ENCODE measurements at regions not wholly inside any gene's neighbourhood (a gene's known extent, or its start where the extent isn't known, plus 50 kb on each side); places are given as distances from the start of the nearest gene placed in this dataset.

- H3K4me3 ChIP-seq (ENCODE audit: low read length): no peak overlapping the region
- no peak for DNase-seq (ENCODE audit: low read depth)
- TF ChIP-seq, protein P1, sequence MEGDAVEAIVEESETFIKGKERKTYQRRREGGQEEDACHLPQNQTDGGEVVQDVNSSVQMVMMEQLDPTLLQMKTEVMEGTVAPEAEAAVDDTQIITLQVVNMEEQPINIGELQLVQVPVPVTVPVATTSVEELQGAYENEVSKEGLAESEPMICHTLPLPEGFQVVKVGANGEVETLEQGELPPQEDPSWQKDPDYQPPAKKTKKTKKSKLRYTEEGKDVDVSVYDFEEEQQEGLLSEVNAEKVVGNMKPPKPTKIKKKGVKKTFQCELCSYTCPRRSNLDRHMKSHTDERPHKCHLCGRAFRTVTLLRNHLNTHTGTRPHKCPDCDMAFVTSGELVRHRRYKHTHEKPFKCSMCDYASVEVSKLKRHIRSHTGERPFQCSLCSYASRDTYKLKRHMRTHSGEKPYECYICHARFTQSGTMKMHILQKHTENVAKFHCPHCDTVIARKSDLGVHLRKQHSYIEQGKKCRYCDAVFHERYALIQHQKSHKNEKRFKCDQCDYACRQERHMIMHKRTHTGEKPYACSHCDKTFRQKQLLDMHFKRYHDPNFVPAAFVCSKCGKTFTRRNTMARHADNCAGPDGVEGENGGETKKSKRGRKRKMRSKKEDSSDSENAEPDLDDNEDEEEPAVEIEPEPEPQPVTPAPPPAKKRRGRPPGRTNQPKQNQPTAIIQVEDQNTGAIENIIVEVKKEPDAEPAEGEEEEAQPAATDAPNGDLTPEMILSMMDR (conservative IDR thresholded peaks at IDR 0.05; ENCODE audit: low read depth, low read length): no peak
Observed at GRCh38 chr9:22535780-22536179, 89.2 kb downstream of the DMRTA1 start.

- TF ChIP-seq, protein P1 (conservative IDR thresholded peaks at IDR 0.05; ENCODE audit: low read depth, low read length): no peak
- no peak overlapping the region for H3K4me3 ChIP-seq (ENCODE audit: low read length)
- no peak for DNase-seq (ENCODE audit: low read depth)
Observed at GRCh38 chr9:22537721-22538120, 91.1 kb downstream of the DMRTA1 start.

DNA sequence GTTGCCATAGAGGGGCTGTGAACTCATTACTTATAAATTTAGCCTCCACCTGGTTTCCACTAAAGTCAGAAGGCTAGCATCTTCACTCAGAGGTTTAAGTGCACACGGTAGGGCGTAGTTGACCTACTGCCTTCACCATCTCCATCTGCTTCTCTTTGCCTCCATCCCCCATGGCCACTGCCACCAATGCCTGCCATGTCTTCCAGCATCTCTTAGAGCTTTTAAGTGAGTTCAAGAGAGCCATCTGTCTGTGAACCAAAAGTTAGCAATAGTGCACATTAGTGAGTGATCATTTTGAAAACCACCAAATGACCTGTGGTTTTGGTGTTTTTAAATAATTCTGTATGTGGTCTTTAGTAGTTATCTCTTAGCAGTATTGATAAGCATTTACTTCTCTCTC is 102.0 kb downstream of the DMRTA1 start:
- no peak for DNase-seq (ENCODE audit: low read depth)
- H3K4me3 ChIP-seq (ENCODE audit: low read length): no peak overlapping the region
- TF ChIP-seq, protein P1 (conservative IDR thresholded peaks at IDR 0.05; ENCODE audit: low read depth, low read length): no peak

- H3K4me3 ChIP-seq (ENCODE audit: low read length): no peak overlapping the region
- DNase-seq (ENCODE audit: low read depth): no peak
- TF ChIP-seq, protein P1 (conservative IDR thresholded peaks at IDR 0.05; ENCODE audit: low read depth, low read length): no peak
Observed at GRCh38 chr9:22574740-22575139, 128.1 kb downstream of the DMRTA1 start.

GRCh38 chr9:22580788-22581187 is 134.2 kb downstream of the DMRTA1 start:
- no peak overlapping the region for H3K4me3 ChIP-seq (ENCODE audit: low read length)
- TF ChIP-seq, protein P1 (conservative IDR thresholded peaks at IDR 0.05; ENCODE audit: low read depth, low read length): no peak
- DNase-seq (ENCODE audit: low read depth): no peak

GRCh38 chr9:22582221-22582620 is 135.6 kb downstream of the DMRTA1 start:
- DNase-seq (ENCODE audit: low read depth): no peak
- TF ChIP-seq, protein P1 (conservative IDR thresholded peaks at IDR 0.05; ENCODE audit: low read depth, low read length): no peak
- no peak overlapping the region for H3K4me3 ChIP-seq (ENCODE audit: low read length)

GRCh38 chr9:22588918-22589317 is 142.3 kb downstream of the DMRTA1 start:
- H3K4me3 ChIP-seq (ENCODE audit: low read length): no peak overlapping the region
- TF ChIP-seq, protein P1 (conservative IDR thresholded peaks at IDR 0.05; ENCODE audit: low read depth, low read length): no peak
- no peak for DNase-seq (ENCODE audit: low read depth)

Data from retinal pigment epithelial cell (primary cell).